Breast epithelium (tissue), 3 donors: ENCODE measurements at regions not wholly inside any gene's neighbourhood (a gene's known extent, or its start where the extent isn't known, plus 50 kb on each side); places are given as distances from the start of the nearest gene placed in this dataset.

Experiments
- POLR2A ChIP-seq: fragments of 450-650 bp; IDR thresholded peaks from one replicate; pipeline ENCODE4 v1.6.1; 2016; ENCODE audit warnings: antibody characterized with exemption, mild to moderate bottlenecking, moderate library complexity
- POLR2AphosphoS5 ChIP-seq, 3 donors: sonication (generic); formaldehyde crosslinking; IDR thresholded peaks; one replicate each; pipeline ENCODE4 v1.6.1; 2017; ENCODE audit warnings: antibody characterized with exemption in 3 of 3
- TF ChIP-seq, protein P1 (sequence below), 3 donors: fragments of 450-650 bp; IDR thresholded peaks; one replicate each; pipeline ENCODE4 v1.5.1; 2016 to 2017; ENCODE audit warnings: antibody characterized with exemption in 3 of 3, mild to moderate bottlenecking in 3 of 3, moderate library complexity in 3 of 3

DNA sequence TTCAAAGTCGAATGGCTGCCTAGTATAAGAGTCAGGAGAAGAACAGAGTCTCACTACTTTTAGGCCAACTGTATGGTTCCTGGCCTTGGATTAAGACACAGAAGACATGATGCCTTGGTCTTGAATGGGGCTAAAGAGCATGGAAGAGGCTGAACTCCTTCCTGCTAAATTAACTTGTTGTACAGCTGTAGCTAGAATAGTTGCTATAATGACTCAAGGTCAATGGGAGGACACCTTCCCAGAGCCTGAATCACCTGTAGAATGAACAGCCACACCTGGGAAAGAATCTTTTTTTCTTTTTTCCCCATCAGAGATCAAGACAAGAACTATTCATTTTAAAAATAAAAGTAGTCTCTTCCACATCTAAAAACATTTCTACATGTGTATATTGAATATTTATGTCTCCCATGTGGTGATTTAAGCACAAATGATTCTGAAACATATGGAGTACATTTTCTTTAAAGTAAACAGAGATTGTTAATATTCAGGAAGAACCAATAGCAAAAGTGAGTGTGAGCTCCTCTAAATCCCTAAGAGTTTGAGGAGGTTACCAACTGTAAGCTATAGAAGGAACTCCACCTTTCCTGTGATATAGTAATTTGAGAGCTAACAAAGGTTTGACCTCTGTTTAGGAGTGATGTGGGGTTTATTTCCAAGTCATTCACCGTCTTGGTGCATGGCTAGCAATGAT, 191.3 kb downstream of the TGFB2 start:
- TF ChIP-seq, protein P1, sequence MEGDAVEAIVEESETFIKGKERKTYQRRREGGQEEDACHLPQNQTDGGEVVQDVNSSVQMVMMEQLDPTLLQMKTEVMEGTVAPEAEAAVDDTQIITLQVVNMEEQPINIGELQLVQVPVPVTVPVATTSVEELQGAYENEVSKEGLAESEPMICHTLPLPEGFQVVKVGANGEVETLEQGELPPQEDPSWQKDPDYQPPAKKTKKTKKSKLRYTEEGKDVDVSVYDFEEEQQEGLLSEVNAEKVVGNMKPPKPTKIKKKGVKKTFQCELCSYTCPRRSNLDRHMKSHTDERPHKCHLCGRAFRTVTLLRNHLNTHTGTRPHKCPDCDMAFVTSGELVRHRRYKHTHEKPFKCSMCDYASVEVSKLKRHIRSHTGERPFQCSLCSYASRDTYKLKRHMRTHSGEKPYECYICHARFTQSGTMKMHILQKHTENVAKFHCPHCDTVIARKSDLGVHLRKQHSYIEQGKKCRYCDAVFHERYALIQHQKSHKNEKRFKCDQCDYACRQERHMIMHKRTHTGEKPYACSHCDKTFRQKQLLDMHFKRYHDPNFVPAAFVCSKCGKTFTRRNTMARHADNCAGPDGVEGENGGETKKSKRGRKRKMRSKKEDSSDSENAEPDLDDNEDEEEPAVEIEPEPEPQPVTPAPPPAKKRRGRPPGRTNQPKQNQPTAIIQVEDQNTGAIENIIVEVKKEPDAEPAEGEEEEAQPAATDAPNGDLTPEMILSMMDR (IDR thresholded peaks at IDR 0.05), result no peak
- no peak for TF ChIP-seq POLR2A
- no peak for TF ChIP-seq POLR2AphosphoS5 (IDR thresholded peaks at IDR 0.05)
